ENCODE measurements at regions not wholly inside any gene's neighbourhood (a gene's known extent, or its start where the extent isn't known, plus 50 kb on each side); places are given as distances from the start of the nearest gene placed in this dataset.
A peak's percentile ranks its signal among the peaks of the same experiment; 100 is the strongest.
"Not testable (repeated sequence)": the region's sequence is repeated elsewhere in the genome, so short reads cannot be mapped to it uniquely, and the experiment has no call there.

DNA sequence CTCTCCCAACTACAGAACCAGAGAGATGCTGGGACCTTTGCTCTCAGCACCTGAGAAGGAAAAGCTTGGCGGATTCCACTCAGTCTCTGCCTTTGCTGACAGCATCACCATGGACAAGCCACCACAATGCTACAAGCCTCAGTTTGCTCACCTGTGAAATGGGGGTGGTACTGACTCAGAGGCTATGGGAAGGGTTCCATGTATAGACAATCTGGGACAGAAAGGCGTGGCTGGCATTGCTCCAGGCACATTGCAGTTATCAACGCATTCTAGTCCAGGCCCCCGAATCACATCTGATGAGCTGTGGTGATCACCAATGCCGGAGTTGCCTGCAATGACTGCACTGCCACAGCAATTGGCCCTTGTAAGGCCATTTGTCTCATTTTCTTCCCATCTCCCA, 72.6 kb downstream of the ISX start:
- no peak for DNase-seq (ENCODE audit: low spot score)

- DNase-seq (ENCODE audit: low spot score): no peak
Measured at GRCh38 chr22:35140879-35141745, 75.2 kb downstream of the ISX start.

- DNase-seq (ENCODE audit: low spot score): no peak
Measured at GRCh38 chr22:35148381-35148780, 82.4 kb downstream of the ISX start.

DNA sequence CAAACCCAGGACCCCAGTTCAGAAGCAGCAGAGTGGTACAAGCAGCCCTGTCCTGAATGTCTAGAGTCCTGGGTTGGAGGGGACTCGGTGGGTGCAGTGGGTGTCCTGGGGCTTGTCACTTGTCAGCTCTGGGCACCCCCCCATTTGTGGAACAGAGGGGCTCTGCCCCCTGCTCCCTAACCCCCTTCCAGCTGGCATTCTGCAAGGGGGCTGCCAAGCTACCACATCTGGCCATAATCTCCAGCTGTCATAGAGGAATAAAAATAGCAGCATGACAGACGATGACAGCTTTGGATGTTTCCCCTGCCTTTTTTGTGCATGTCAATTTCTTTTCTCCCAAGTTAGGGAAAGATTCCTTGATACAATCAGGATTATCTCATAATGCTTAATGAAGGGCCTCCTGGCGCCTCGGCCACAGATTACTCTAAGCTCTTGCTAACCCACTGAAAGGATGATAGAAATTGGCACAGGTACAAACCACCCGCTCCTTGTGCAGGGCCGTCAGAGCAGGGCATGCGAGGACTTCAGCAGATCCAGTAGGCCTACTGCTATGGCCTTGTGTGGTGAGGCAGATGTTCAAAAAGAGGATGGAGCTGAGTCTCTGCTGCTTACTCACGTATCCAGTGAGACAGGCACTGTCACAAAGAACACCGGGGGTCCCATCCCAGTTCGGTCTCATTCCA, 83.0 kb downstream of the ISX start:
- no peak for DNase-seq (ENCODE audit: low spot score)

DNA sequence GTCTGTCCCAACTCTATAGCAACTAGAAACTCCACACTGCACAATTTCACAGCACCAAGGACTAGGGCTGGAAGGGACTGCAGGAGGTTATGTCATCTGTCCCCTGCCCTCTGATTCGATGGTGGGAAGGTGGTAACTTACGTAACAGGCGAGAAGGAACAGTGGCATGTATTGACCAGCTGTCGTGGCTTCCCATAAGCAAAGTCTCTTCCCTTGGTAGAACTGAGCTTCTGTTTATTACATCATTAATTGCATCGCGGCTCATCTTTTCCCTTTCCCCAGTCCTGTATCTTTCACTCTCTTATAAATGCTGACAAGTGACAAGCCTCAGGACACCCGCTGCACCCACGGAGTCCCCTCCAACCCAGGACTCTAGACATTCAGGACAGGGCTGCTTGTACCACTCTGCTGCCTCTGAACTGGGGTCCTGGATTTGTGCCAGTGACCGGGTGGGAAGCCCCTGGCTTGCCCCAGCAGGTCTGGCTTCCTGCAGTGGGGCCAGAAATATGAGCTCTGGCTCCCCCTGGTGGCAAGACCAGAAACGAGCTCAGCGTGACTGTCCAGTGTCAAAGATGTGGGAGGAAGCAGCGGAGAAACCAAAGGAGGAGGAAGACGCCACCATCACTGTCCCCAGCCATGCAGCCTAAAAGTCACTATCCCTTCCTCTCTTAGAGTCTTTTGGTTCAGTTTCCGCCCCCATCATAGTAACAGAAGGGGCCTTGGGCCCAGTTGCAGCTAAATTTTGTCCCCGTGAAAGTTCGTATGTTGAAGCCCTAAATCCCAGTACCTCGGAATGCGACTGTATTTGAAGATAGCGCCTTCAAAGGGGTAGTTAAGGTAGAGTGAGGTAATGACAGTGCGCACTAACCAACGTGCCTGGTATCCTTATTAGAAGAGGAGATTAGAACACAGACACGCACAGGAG, 84.5 kb downstream of the ISX start:
- peak; percentile 79 for DNase-seq (ENCODE audit: low spot score)

DNA sequence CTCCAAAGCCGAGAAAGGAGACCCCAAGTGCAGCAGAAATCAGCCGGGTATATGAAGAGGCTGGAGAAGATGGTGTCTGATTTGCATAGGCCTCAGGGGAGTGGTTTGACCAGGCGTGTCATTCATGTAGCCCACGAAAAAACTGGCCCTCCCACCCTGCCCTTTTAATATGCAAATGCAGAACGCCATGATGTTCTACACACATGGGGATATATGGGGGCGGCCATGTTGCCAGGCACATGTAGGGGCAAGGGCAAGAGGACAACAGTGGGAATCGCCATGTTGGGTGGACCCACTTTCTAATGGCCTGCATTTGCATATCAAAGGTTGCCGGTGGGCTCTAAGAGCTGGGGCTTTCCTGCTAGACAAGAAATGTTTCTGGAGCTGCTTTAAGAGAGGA, 86.4 kb downstream of the ISX start:
- DNase-seq (ENCODE audit: low spot score): peak; percentile 91

DNA sequence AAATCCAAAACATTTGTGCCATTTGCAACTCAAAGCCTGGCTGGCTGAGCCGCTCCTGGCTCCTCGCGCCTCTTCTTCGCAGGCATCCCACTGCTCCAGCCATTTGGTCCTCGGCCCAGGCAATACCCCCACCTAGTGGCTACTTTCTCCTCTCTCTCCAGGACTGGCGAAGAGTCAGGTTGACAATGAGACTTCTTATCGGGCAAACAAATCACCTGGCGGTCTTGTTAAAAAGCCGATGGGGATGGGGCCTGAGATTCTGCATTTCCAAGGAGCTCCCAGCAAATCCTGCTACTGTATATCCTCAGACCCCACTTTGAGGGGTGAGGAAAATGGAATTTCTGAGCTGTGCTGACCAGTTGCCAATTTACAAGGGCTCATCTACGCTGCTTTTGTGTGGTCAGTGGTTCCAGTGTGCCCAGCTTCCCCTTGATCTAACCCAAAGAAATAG, 89.0 kb downstream of the ISX start:
- DNase-seq (ENCODE audit: low spot score): peak; percentile 68

GRCh38 chr22:35155403-35156025, 89.6 kb downstream of the ISX start:
- peak; percentile 27 for DNase-seq (ENCODE audit: low spot score)

DNA sequence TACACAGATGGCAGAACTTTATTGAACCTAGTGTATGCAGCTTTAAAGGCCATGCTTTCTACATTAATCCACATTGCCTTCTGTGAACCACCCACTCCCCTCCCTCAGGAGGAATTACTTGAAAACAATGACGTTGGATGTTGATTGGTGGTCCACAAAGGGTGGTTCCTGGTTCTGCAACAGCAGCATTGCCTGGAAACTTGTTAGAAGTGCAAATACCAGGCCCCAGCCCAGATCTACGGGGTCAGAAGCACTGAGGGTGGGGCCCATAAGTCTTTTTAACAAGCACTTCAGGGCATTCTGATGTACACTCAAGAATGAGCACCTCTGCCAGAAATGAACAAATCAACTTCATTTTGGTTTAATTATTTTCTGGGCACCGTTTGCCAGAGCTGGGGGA, 91.0 kb downstream of the ISX start:
- no peak for DNase-seq (ENCODE audit: low spot score)

DNA sequence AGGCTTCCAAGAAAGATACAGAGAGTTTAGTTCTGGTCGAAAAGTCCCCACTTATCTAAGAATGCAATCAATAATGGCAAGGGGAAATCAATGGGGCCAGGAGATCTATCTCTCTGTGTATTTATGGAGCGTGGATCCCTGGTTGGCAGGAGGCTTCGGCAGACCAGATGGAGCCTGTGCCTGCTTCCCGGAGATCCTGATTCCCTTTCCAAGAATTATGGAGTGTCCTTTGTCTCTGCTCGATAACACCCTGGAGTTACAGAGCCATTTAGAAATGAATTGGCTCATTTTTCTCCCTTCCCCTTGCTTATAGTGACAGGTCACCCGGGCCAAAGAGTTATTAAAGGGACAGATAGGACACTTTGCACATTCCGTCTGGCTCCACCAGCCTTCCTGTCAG, 92.4 kb downstream of the ISX start:
- DNase-seq (ENCODE audit: low spot score): no peak

DNA sequence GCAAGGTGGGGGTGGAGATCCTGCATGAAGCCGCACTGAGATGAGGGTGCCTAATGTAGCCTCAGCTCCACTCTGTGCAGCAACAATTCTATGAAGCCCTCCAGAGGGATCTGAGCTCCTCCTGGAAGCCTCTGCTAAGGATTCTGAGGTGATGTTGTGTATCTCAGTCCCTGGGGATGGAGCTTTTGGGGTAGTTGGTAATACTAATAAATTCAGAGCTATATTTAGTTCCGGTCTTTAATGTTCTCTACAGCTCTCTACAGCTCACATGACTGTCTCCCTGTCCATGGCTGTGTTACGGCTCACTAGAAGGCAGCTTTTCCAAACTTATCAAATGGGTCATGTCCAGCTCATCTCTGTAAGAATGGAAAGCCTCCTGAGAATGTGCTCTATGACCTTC, 93.4 kb downstream of the ISX start:
- no peak for DNase-seq (ENCODE audit: low spot score)

DNA sequence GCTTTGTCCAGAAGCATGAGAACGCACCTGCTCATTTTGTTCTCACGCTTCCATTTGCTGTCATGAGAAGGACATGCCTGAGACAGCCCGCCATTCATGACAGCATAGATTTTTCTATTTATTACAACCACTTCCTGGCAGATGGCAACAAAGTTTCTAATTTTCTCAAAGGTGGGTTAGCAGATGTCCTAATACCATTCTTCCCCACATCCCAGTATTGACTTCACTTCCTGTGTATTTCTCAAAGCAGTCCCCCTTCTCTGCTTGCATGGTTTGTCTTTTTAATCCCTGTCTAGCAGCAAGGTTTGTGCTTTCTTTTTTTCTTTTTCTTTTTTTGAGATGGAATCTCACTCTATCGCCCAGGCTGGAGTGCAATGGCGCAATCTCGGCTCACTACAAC, 94.3 kb downstream of the ISX start:
- peak; percentile 28 for DNase-seq (ENCODE audit: low spot score)

- DNase-seq (ENCODE audit: low spot score): not testable (repeated sequence)
Measured at GRCh38 chr22:35165896-35166295, 91.4 kb upstream of the HMGXB4 start.

GRCh38 chr22:35170716-35171697, 86.3 kb upstream of the HMGXB4 start:
- DNase-seq (ENCODE audit: low spot score): no peak

GRCh38 chr22:35172442-35172841, 84.9 kb upstream of the HMGXB4 start:
- no peak for DNase-seq (ENCODE audit: low spot score)

DNA sequence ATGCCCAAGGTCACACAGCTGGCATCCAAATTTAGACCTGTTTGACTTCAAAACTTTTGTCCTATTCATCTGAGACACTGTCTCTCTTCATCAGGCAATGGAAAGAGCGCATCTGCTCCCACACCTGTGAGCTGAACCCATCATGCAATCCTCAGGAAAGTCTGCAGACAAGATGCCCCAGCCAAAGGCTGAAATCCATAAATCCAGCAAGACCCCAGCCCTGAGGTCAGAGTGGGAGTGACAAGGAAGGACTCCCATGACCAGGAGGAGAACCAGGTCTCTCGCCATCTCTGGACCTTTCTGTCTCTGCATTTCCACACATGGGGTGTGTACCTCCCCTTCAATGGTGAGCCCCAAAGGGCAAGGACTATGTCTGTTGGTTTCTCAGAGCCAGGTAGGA, 83.6 kb upstream of the HMGXB4 start:
- DNase-seq (ENCODE audit: low spot score): no peak

GRCh38 chr22:35174401-35175038, 82.8 kb upstream of the HMGXB4 start:
- no peak for DNase-seq (ENCODE audit: low spot score)

DNA sequence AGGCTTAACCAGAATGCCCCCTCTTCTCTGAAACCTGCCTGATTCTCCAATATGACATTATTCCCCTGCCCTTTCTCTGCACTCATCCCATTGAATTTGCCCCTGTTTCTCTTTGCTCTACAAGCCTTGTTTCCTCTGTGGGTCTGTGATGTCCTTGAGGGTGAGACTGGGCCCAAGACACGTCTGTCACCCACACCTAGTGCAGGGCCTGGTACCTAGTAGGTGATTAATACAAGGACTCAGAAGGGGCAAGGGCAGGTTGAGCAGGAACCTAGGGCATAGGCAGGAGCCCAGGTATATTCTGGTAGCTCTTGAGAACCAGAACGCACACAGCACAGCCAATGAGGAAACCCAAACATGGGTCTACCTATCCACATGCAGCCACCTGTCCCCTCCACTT, 81.9 kb upstream of the HMGXB4 start:
- DNase-seq (ENCODE audit: low spot score): no peak

GRCh38 chr22:35177811-35178210, 79.5 kb upstream of the HMGXB4 start:
- DNase-seq (ENCODE audit: low spot score): no peak

DNA sequence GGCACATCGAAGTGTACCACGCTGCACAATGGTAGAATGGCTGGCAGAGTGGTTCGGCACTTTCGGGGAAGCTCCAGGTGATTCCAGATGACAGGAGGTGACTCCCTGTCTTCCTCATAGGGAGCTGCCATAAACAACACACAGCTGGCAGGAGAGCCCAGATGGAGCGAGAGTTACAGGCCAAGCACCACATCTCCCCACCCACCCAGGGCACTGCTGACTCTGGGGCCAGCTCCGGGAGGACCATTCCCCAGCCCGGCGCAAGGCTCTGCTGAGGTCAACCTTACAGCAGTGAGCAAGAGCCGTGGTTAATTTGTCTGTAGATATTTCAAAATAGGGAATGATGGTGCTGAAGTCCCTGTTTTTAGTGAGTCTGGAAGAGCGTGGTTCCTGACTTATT, 78.8 kb upstream of the HMGXB4 start:
- DNase-seq (ENCODE audit: low spot score): no peak

Measured in NAMALWA (cell line).